ENCODE measurements at regions not wholly inside any gene's neighbourhood (a gene's known extent, or its start where the extent isn't known, plus 50 kb on each side); places are given as distances from the start of the nearest gene placed in this dataset.

GRCh38 chr4:149164282-149164681, 651.4 kb downstream of the IQCM start (continued):
- TF ChIP-seq ELK1 (IDR thresholded peaks at IDR 0.05; ENCODE audit: low read depth, low read length): no peak

GRCh38 chr4:149161247-149161646, 654.4 kb downstream of the IQCM start:
- no peak for FAIRE-seq
- intact Hi-C loops (cut with micrococcal nuclease; ENCODE audit: unreplicated experiment): no loop called here
- no peak overlapping the region for H3K9ac ChIP-seq (ENCODE audit: control insufficient read depth, insufficient read depth, low read length)

More at GRCh38 chr4:149161247-149161646, 654.4 kb downstream of the IQCM start:
- Histone ChIP-seq H3K4me2 (ENCODE audit: control insufficient read depth, insufficient read depth) (no peak overlapping the region), H3K27ac (ENCODE audit: control insufficient read depth, insufficient read depth) (no peak overlapping the region), H2AFZ (ENCODE audit: control insufficient read depth, low read depth, low read length) (no peak overlapping the region), H3K9me3 (replicated peaks; ENCODE audit: control insufficient read depth, insufficient read depth, low read length) (no peaks in the 10 kb centered on the region), H4K20me1 (ENCODE audit: control insufficient read depth, insufficient read depth) (no peaks in the 10 kb centered on the region), H3K4me3 (no peak overlapping the region), H3K4me1 (ENCODE audit: control insufficient read depth, insufficient read depth, low read length) (no peaks in the 10 kb centered on the region), H3K79me2 (ENCODE audit: control insufficient read depth, insufficient read depth, low read length) (no peaks in the 10 kb centered on the region), H3K36me3 (ENCODE audit: control insufficient read depth in 2 of 2, insufficient read depth in 2 of 2, low read length in 1 of 2) (no peaks in the 10 kb centered on the region), H3K27me3 (replicated peaks in 1 of 2; ENCODE audit: control insufficient read depth in 2 of 2, insufficient read depth in 2 of 2, low read length in 1 of 2) (no peaks in the 10 kb centered on the region)
- BruUV-seq (replicated peaks): no TSS peak
- TF ChIP-seq CEBPZ (IDR thresholded peaks at IDR 0.05; ENCODE audit: low read depth, low read length) (no peak), ZBTB40 (IDR thresholded peaks at IDR 0.05; ENCODE audit: borderline replicate concordance) (no peak), RELB (IDR thresholded peaks at IDR 0.05; ENCODE audit: low read depth) (no peak), TCF7 (IDR thresholded peaks at IDR 0.05; ENCODE audit: borderline replicate concordance) (no peak), MTA2 (IDR thresholded peaks at IDR 0.05; ENCODE audit: low read depth) (no peak)
- ChIA-PET CTCF (no interaction called here), RAD21 (ENCODE audit: unreplicated experiment) (no interaction called here), SMC1A (ENCODE audit: uncharacterized antibody, unreplicated experiment) (no interaction called here), POLR2A (no interaction called here)
- ATAC-seq: no peak
- DNase-seq (ENCODE audit: low read depth, low spot score): no peak
- in situ Hi-C loops (cut with MboI): no loop called here

All from GM12878 (cell line).